ENCODE measurements at regions not wholly inside any gene's neighbourhood (a gene's known extent, or its start where the extent isn't known, plus 50 kb on each side); places are given as distances from the start of the nearest gene placed in this dataset.
A peak's percentile ranks its signal among the peaks of the same experiment; 100 is the strongest.

GRCh38 chr19:30718707-30719106 is 346.5 kb downstream of the ZNF536 start:
- DNase-seq (ENCODE audit: low spot score) (no peak), ATAC-seq (peak; percentile 43)
- intact Hi-C loops (cut with DNase I) = no loop called here

- ATAC-seq (no peak), DNase-seq (ENCODE audit: low spot score) (no peak)
- intact Hi-C loops (cut with DNase I) = no loop called here
These were observed 345.8 kb downstream of the ZNF536 start for GRCh38 chr19:30718014-30718413.

GRCh38 chr19:30717381-30717780 is 345.2 kb downstream of the ZNF536 start:
- intact Hi-C loops (cut with DNase I) = no loop called here
- no peak for ATAC-seq
- no peak for DNase-seq (ENCODE audit: low spot score)

- intact Hi-C loops (cut with DNase I) = no loop called here
- ATAC-seq (no peak), DNase-seq (ENCODE audit: low spot score) (no peak)
These were observed 340.5 kb downstream of the ZNF536 start for GRCh38 chr19:30712431-30713337.

GRCh38 chr19:30711826-30712225 is 339.6 kb downstream of the ZNF536 start:
- intact Hi-C loops (cut with DNase I) = no loop called here
- ATAC-seq (no peak), DNase-seq (ENCODE audit: low spot score) (no peak)

GRCh38 chr19:30711296-30711695 is 339.1 kb downstream of the ZNF536 start:
- intact Hi-C loops (cut with DNase I) = no loop called here
- DNase-seq (ENCODE audit: low spot score) (no peak), ATAC-seq (no peak)

GRCh38 chr19:30710721-30711120 is 338.5 kb downstream of the ZNF536 start:
- DNase-seq (ENCODE audit: low spot score) (no peak), ATAC-seq (no peak)
- intact Hi-C loops (cut with DNase I) = no loop called here

GRCh38 chr19:30708416-30709178 is 336.4 kb downstream of the ZNF536 start:
- intact Hi-C loops (cut with DNase I) = no loop called here
- ATAC-seq = no peak

GRCh38 chr19:30704771-30705330 is 332.7 kb downstream of the ZNF536 start:
- intact Hi-C loops (cut with DNase I) = no loop called here
- no peak for DNase-seq (ENCODE audit: low spot score)

More at GRCh38 chr19:30708416-30709178, 336.4 kb downstream of the ZNF536 start:
- DNase-seq (ENCODE audit: low spot score) = no peak

GRCh38 chr19:30703645-30704044 is 331.5 kb downstream of the ZNF536 start:
- no peak for DNase-seq (ENCODE audit: low spot score)
- intact Hi-C loops (cut with DNase I) = no loop called here
- no peak for ATAC-seq

More at GRCh38 chr19:30704771-30705330, 332.7 kb downstream of the ZNF536 start:
- no peak for ATAC-seq

- intact Hi-C loops (cut with DNase I) = no loop called here
These were observed 329.0 kb downstream of the ZNF536 start for GRCh38 chr19:30701178-30701577.

GRCh38 chr19:30699871-30700280 is 327.7 kb downstream of the ZNF536 start:
- ATAC-seq (no peak), DNase-seq (ENCODE audit: low spot score) (no peak)
- intact Hi-C loops (cut with DNase I) = no loop called here

More at GRCh38 chr19:30701178-30701577, 329.0 kb downstream of the ZNF536 start:
- no peak for DNase-seq (ENCODE audit: low spot score)
- ATAC-seq = no peak

- peak; percentile 33 for ATAC-seq
- DNase-seq (ENCODE audit: low spot score) = no peak
- intact Hi-C loops (cut with DNase I) = no loop called here
These were observed 324.3 kb downstream of the ZNF536 start for GRCh38 chr19:30696514-30696913.

- intact Hi-C loops (cut with DNase I) = no loop called here
- DNase-seq (ENCODE audit: low spot score) (no peak), ATAC-seq (no peak)
These were observed 323.1 kb downstream of the ZNF536 start for GRCh38 chr19:30695171-30695875.

- no peak for DNase-seq (ENCODE audit: low spot score)
- no peak for ATAC-seq
- intact Hi-C loops (cut with DNase I) = no loop called here
These were observed 322.1 kb downstream of the ZNF536 start for GRCh38 chr19:30694156-30694755.

- ATAC-seq (peak; percentile 48), DNase-seq (ENCODE audit: low spot score) (no peak)
- intact Hi-C loops (cut with DNase I) = loop anchor here (2.0 kb wide), 1 partner anchor 24 kb away; no protein-coding TSS in a partner anchor
These were observed 320.8 kb downstream of the ZNF536 start for GRCh38 chr19:30692879-30693503.

GRCh38 chr19:30692181-30692811 is 320.1 kb downstream of the ZNF536 start:
- intact Hi-C loops (cut with DNase I) = loop anchor here (2.0 kb wide), 1 partner anchor 23 kb away; no protein-coding TSS in a partner anchor

GRCh38 chr19:30691819-30692166 is 319.6 kb downstream of the ZNF536 start:
- DNase-seq (ENCODE audit: low spot score) = no peak
- ATAC-seq = no peak
- intact Hi-C loops (cut with DNase I) = loop anchor here (2.0 kb wide), 1 partner anchor 23 kb away; no protein-coding TSS in a partner anchor

More at GRCh38 chr19:30692181-30692811, 320.1 kb downstream of the ZNF536 start:
- no peak for DNase-seq (ENCODE audit: low spot score)
- ATAC-seq = peak; percentile 84
